ENCODE measurements at regions not wholly inside any gene's neighbourhood (a gene's known extent, or its start where the extent isn't known, plus 50 kb on each side); places are given as distances from the start of the nearest gene placed in this dataset.

DNA sequence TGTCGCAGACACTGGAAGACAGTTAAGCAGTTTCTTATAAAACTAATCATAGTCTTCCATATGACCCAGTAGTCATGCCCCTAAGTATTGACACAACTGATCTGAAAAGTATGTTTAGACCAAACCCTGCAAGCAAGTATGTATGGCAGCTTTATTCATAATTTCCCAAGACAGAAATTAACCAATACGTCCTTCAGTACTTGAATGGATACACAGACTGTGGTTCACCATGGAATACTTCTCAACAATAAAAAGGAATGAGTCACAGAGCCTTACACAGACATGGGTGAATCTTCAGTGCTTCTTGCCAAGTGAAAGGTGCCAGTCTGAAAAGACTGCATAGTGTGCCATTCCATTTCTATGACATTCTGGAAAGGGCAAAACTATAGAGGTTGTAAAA is 50.2 kb upstream of the AKR1E2 start:
- peaks cover 0 to 12% (median 8%) of the 10 kb centered on the region in 4 donors for H3K4me1 ChIP-seq
- no peaks in the 10 kb centered on the region for H3K36me3 ChIP-seq
- no peak overlapping the region for H3K4me3 ChIP-seq
- H3K27me3 ChIP-seq, result no peaks in the 10 kb centered on the region
- no peaks in the 10 kb centered on the region for H3K9me3 ChIP-seq
- no peak overlapping the region for H3K27ac ChIP-seq
- DNase-seq, result no peak
- intact Hi-C loops (cut with DNase I; ENCODE audit: low total_unique reads), result no loop called here
- TF ChIP-seq, protein P1, sequence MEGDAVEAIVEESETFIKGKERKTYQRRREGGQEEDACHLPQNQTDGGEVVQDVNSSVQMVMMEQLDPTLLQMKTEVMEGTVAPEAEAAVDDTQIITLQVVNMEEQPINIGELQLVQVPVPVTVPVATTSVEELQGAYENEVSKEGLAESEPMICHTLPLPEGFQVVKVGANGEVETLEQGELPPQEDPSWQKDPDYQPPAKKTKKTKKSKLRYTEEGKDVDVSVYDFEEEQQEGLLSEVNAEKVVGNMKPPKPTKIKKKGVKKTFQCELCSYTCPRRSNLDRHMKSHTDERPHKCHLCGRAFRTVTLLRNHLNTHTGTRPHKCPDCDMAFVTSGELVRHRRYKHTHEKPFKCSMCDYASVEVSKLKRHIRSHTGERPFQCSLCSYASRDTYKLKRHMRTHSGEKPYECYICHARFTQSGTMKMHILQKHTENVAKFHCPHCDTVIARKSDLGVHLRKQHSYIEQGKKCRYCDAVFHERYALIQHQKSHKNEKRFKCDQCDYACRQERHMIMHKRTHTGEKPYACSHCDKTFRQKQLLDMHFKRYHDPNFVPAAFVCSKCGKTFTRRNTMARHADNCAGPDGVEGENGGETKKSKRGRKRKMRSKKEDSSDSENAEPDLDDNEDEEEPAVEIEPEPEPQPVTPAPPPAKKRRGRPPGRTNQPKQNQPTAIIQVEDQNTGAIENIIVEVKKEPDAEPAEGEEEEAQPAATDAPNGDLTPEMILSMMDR (IDR thresholded peaks at IDR 0.05), result no peak

DNA sequence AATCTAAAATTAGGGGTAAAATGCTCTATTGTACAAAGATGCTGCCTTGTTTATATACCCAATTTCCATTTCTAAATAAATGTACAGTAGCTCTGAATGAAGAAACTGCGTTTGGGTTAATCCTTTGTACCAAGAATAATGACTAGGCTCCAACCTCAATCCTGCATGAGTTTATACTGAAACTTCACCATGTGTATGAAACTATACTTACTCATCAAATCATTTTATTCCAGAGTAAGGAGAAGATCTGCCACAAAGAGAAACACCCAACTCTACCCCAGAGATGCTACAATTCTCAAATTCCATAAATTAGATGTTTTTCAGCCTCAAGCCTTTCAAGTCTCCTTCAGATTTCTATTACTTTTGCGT is 53.8 kb upstream of the AKR1E2 start:
- TF ChIP-seq, protein P1 (IDR thresholded peaks at IDR 0.05), result no peak
- Histone ChIP-seq H3K4me3 (no peak overlapping the region), H3K9me3 (no peaks in the 10 kb centered on the region), H3K4me1 (peaks cover 0 to 18% (median 9%) of the 10 kb centered on the region in 4 donors), H3K36me3 (no peaks in the 10 kb centered on the region), H3K27me3 (no peaks in the 10 kb centered on the region), H3K27ac (no peak overlapping the region)
- intact Hi-C loops (cut with DNase I; ENCODE audit: low total_unique reads), result loop anchor here (5.0 kb wide), 1 partner anchor 1575 kb away; no protein-coding TSS in a partner anchor
- DNase-seq, result no peak

DNA sequence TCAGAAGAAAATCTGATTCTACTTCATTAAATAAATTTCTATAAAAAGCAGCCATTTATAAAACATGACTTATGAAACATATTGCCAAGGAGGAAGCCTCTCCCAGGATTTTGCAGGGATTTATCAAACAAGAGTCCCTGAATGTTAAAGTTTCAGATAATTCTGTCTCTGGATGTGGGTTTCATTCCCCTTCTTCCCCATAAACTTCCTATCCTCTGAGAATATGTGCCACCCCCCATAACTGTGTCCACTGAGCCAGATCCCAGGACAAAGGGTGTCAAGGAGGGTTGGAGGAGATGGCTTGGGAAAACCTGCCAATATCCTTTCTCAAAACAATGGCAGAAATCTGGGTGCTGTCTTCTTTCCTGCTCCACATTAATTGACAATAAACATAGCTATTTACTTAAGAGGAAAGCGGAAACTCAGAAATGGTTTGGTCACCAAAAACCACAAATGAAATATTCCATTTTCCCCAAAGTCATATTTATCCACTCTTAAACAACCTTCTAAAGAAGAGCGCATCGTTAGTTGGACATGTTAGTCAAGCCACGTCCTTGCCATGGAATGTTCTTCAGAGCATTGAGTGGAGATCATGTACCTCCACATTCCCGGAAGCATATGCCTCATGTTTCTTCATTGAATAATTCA is 54.3 kb upstream of the AKR1E2 start:
- TF ChIP-seq, protein P1 (IDR thresholded peaks at IDR 0.05), result no peak
- no peak for DNase-seq
- Histone ChIP-seq H3K27me3 (no peaks in the 10 kb centered on the region), H3K36me3 (no peaks in the 10 kb centered on the region), H3K9me3 (no peaks in the 10 kb centered on the region), H3K4me1 (peaks cover 0 to 21% (median 11%) of the 10 kb centered on the region in 4 donors), H3K27ac (peak overlapping the region; percentile 16 to 39), H3K4me3 (no peak overlapping the region)
- intact Hi-C loops (cut with DNase I; ENCODE audit: low total_unique reads), result loop anchor here (5.0 kb wide), 1 partner anchor 1574 kb away; no protein-coding TSS in a partner anchor

DNA sequence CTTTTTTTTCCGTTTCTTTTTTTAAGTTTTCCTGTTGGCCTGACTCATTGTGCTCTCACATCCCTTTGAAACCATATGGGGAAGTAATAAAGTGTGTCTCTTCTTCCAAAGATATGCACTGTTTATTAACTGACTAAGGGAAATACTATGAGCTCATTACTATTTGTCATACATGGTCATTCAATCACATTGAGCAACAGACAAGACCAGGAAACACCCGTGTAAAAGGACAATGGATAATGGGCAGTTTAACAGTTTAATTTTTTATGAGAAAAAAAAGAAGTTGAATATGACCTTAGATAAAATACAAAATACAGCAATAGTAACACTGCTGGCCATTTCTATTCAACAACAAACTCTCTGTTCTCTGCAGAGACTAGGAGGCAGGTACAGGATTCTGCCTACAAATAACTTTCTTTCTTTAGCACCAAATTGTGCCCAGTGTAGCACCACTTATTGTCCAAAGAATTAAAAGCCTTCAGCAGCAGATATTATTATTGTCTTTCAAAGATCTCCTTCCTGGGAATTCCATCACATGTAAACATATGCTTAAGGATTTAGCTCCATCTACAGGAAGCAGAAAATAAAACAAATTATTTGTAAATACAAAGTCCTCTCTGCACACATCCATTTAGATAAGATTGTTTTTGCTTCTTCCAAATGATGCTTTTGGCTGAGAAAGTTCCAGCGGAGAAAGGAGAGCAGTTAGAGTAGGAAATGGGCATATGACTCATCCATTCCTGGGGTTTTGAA is 55.0 kb upstream of the AKR1E2 start:
- intact Hi-C loops (cut with DNase I; ENCODE audit: low total_unique reads), result loop anchor here (5.0 kb wide), 1 partner anchor 1574 kb away; no protein-coding TSS in a partner anchor
- Histone ChIP-seq H3K27ac (peak overlapping the region; percentile 16 to 39), H3K9me3 (no peaks in the 10 kb centered on the region), H3K4me3 (no peak overlapping the region), H3K27me3 (no peaks in the 10 kb centered on the region), H3K36me3 (no peaks in the 10 kb centered on the region), H3K4me1 (peaks cover 0 to 28% (median 15%) of the 10 kb centered on the region in 4 donors)
- no peak for DNase-seq
- TF ChIP-seq, protein P1 (IDR thresholded peaks at IDR 0.05), result peak; percentile 31 to 34

DNA sequence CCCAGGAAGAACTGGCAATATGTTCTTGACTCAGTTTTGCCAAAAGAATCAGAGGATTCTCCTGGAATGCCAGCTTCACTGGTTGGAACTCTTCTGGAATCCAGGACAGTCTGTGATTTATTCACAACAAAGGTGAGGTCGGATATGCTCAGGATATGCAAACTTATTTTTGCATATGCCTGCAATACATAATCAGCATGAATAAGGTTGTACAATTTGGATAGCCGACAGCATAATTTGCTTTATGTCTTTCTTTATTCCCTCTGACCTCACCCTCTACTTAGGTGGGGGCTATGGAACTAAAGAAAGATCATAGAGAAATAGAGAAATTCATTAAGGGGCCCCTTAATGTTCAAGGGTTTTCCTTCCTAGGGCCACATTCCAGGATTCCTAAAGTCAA is 57.6 kb upstream of the AKR1E2 start:
- H3K9me3 ChIP-seq, result no peaks in the 10 kb centered on the region
- no peaks in the 10 kb centered on the region for H3K36me3 ChIP-seq
- H3K27me3 ChIP-seq, result no peaks in the 10 kb centered on the region
- no peak for DNase-seq
- peaks cover 0 to 28% (median 15%) of the 10 kb centered on the region in 4 donors for H3K4me1 ChIP-seq
- TF ChIP-seq, protein P1 (IDR thresholded peaks at IDR 0.05), result no peak
- H3K27ac ChIP-seq, result no peak overlapping the region
- no peak overlapping the region for H3K4me3 ChIP-seq
- intact Hi-C loops (cut with DNase I; ENCODE audit: low total_unique reads), result loop anchor here (10.0 kb wide), 1 partner anchor 984 kb away; the partner anchor contains the start of gene KLF6
